Fibroblast of pulmonary artery (primary cell): ENCODE measurements at regions not wholly inside any gene's neighbourhood (a gene's known extent, or its start where the extent isn't known, plus 50 kb on each side); places are given as distances from the start of the nearest gene placed in this dataset.
"Not testable (repeated sequence)": the region's sequence is repeated elsewhere in the genome, so short reads cannot be mapped to it uniquely, and the experiment has no call there.

ENCODE experiments used
- DNase-seq: peaks from one replicate; pipeline ENCODE4 v3.0.0-alpha.2; 2010; ENCODE audit warnings: low read depth
- H3K4me3 ChIP-seq: replicated peaks from 2 replicates; pipeline ENCODE4 v1.5.1; 2011; ENCODE audit warnings: low read depth, mild to moderate bottlenecking, control low read depth, low read length, moderate library complexity
- TF ChIP-seq, protein P1 (sequence below): IDR thresholded peaks from 2 replicates; pipeline ENCODE4 v1.5.1; 2011; ENCODE audit warnings: mild to moderate bottlenecking, control low read depth, low read length, inconsistent platforms; ENCODE audit errors: missing control alignments

DNA sequence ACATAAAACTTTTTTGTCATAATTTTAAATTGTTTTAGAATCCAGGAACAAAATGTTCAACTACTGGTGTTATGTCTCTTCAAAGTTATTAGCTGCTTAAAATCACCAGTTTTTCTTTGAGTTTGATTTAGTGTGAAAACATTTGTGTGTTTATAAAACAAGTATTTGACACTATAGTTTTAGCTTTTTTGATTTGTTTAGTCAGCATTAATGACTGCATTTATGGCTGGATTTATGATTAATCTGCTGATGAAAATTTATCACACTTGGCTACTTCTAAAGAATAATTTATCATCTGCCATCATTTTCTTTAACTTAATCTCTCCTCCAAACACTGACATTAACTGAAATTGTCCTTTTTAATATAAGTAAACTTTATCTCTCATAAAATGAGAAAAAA lies 1465.9 kb upstream of the SLC10A2 start:
- TF ChIP-seq, protein P1, sequence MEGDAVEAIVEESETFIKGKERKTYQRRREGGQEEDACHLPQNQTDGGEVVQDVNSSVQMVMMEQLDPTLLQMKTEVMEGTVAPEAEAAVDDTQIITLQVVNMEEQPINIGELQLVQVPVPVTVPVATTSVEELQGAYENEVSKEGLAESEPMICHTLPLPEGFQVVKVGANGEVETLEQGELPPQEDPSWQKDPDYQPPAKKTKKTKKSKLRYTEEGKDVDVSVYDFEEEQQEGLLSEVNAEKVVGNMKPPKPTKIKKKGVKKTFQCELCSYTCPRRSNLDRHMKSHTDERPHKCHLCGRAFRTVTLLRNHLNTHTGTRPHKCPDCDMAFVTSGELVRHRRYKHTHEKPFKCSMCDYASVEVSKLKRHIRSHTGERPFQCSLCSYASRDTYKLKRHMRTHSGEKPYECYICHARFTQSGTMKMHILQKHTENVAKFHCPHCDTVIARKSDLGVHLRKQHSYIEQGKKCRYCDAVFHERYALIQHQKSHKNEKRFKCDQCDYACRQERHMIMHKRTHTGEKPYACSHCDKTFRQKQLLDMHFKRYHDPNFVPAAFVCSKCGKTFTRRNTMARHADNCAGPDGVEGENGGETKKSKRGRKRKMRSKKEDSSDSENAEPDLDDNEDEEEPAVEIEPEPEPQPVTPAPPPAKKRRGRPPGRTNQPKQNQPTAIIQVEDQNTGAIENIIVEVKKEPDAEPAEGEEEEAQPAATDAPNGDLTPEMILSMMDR, result no peak
- no peak for DNase-seq
- no peak overlapping the region for H3K4me3 ChIP-seq

DNA sequence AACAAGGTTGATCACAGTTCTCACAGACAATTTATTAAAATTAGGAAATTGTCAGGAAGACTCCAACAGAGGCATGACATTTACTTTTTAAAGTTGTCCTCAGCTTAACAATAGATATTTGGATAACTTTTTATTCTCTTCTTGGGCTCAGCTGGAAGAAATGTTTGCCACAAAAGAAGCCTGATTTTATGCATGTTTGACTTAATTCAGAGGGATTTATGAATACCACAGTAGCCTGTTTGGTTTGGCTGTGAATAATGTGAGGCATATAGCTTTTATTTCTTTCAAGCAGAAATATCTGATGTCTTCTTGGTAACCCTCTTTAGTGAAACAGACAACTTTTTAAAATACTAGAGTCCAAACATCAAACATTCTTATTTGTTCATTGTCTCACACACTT lies 1464.5 kb upstream of the SLC10A2 start:
- H3K4me3 ChIP-seq, result no peak overlapping the region
- TF ChIP-seq, protein P1, result no peak
- no peak for DNase-seq

DNA sequence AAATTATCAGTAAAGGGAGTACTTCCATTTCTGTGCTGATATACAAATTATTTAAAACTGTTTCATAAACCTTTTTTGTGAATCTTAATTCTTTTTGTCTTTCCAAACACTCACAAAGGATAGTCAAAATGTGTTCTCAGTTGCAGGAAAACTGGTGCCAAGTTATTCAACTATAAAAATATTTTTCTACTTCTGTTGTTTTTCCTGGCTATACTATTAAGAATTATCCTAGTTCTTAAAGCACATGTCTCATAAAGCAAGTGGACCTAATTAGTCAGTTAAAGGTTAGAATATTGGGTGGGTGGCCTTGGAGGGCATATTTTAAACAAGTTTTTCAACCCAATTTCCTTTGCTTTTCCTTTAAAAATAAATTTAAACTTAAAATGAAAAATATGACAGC lies 1460.3 kb upstream of the SLC10A2 start:
- H3K4me3 ChIP-seq, result no peak overlapping the region
- DNase-seq, result no peak
- TF ChIP-seq, protein P1, result no peak

DNA sequence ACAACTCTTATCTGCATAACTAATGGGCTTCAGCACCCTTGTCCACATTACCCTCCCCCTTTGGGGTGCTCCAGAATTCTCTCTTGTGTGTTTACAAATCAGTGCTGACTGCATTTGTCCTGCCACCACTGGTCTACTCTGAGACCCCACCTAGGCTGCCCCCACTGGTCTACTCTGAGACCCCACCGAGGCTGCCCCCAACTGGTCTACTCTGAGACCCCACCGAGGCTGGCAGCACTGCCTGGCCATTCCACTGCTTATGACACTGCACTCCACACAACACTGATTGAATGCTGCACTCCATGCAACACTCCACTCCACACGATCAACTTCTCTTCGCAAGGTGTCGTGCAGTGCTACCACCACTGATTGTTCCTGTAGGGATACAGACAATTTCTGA lies 1459.2 kb upstream of the SLC10A2 start:
- TF ChIP-seq, protein P1, result no peak
- DNase-seq, result no peak

DNA sequence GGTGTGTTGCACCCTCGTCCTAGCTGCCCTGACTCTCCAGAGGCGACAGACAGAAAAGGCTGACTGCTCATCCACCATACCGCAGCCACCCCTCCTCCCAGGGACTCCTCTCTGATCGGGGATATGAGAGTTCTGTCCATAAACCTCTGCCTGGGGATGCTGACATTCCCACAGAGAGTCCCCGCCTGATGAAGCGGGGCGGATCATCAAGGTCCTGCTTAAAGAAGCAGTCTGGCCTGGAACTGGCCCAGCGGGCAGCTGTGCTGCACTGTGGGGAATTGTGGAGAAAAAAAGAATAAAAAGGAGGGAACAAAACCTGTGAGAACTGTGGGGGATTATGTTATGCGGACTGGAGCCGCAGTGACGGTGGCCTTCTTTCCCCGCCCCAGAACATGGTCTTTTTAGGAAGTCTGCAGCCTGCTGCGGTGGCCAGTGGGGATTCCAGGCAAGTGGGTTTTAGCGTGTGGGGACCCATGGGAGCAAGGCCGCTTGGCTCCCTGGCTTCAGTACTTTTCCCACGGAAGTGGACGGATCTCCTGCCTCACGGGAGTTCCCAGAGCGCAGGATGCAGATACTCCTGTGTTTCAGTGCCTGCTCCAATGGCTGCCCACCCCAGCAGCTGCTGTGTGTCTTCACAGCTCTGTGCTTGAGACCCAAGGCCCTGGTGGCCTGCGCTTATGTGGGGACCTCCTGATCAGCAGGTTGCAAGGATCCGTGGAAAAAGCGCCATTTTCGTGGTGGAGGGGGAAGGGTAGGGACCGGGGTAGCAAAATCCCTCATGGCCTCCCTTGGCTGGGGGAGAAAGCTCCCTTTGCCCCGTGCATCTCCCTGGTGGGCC lies 1456.2 kb upstream of the SLC10A2 start:
- DNase-seq, result no peak
- H3K4me3 ChIP-seq, result no peak overlapping the region
- TF ChIP-seq, protein P1, result no peak

More for the DNA sequence above, 1459.2 kb upstream of the SLC10A2 start:
- H3K4me3 ChIP-seq, result no peak overlapping the region

DNA sequence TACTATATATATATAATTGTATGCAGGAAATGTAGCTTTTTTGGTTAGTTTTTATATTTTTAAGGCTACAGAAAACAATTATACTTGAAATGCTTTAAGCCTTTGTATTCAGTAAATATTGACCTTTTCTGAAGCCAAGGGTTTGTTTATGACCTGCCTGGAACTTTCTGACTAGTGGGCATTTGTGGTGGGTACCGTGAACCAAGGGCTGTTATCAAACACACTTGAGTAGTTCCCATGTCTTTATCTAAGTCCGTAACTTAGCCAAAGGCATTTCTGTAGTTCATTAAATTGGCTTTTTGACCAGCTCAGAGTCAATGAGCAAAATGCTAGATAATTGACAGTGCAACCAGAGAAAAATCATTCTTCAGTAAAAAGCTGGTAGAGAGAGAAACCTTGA lies 1444.2 kb upstream of the SLC10A2 start:
- H3K4me3 ChIP-seq, result no peak overlapping the region
- DNase-seq, result no peak
- TF ChIP-seq, protein P1, result no peak

DNA sequence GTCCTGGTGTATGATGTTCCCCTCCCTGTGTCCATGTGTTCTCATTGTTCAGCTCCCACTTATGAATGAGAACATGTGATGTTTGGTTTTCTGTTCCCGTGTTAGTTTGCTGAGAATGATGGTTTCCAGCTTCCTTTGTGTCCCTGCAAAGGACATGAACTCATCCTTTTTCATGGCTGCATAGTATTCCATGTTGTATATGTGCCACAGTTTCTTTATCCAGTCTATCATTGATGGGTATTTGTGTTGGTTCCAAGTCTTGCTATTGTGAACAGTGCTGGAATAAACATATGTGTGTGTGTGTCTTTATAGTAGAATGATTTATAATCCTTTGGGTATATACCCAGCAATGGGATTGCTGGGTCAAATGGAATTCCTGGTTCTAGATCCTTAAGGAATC lies 1427.3 kb upstream of the SLC10A2 start:
- H3K4me3 ChIP-seq, DNase-seq: not testable (repeated sequence)
